ENCODE measurements at regions not wholly inside any gene's neighbourhood (a gene's known extent, or its start where the extent isn't known, plus 50 kb on each side); places are given as distances from the start of the nearest gene placed in this dataset.

DNA sequence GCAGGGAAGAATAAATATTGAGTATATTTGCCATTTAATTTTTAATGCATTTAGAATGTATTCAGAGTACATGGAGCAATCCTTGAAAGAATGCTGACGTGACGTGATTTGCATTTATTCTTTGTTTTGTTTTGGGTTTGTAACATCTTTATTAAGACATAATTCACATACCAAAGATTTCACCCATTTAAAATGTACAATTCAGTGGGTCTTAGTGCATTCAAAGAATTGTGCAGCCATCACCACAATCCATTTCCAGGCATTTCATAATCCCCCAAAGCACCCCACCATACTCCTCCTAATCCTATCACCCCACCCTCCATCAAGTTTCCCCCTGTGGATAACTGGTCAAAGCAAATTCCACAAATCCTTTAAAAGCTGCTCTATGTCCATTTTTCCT is 87.4 kb downstream of the FAM9B start:
- peaks cover 12% of the 10 kb centered on the region for H3K9me3 Mint-ChIP-seq (ENCODE audit: low read depth)
- H3K27ac Mint-ChIP-seq: no peak overlapping the region
- TF ChIP-seq, protein P1, sequence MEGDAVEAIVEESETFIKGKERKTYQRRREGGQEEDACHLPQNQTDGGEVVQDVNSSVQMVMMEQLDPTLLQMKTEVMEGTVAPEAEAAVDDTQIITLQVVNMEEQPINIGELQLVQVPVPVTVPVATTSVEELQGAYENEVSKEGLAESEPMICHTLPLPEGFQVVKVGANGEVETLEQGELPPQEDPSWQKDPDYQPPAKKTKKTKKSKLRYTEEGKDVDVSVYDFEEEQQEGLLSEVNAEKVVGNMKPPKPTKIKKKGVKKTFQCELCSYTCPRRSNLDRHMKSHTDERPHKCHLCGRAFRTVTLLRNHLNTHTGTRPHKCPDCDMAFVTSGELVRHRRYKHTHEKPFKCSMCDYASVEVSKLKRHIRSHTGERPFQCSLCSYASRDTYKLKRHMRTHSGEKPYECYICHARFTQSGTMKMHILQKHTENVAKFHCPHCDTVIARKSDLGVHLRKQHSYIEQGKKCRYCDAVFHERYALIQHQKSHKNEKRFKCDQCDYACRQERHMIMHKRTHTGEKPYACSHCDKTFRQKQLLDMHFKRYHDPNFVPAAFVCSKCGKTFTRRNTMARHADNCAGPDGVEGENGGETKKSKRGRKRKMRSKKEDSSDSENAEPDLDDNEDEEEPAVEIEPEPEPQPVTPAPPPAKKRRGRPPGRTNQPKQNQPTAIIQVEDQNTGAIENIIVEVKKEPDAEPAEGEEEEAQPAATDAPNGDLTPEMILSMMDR (IDR thresholded peaks at IDR 0.05; ENCODE audit: unreplicated experiment): no peak
- no peak overlapping the region for H3K4me3 Mint-ChIP-seq (ENCODE audit: low read depth)
- no peaks in the 10 kb centered on the region for H3K36me3 Mint-ChIP-seq (ENCODE audit: insufficient read depth)
- no peaks in the 10 kb centered on the region for H3K4me1 Mint-ChIP-seq (ENCODE audit: low read depth)
- DNase-seq (ENCODE audit: low spot score, unreplicated experiment): no peak
- H3K27me3 Mint-ChIP-seq: peaks cover 7% of the 10 kb centered on the region

DNA sequence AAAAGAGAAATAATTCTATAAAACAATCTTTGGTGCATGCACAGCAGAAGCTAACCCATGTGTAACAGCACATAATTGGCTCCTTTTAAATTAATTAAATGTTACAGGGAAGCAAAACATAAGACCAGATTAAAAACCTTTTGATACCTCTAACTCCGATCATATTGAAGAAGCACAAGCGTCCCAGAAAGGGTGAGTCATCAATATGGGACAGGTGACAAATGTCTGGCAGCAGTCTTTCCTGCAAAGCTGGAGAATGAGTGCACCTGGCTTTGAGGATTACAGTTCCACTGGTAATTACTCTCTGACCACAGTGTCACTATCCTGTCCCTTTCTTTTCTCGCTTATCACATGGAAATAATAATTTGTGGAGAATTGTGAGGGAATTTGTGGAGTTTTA is 94.6 kb downstream of the FAM9B start:
- Mint-ChIP-seq H3K4me1 (ENCODE audit: low read depth) (no peaks in the 10 kb centered on the region), H3K9me3 (ENCODE audit: low read depth) (peaks cover 25% of the 10 kb centered on the region), H3K27me3 (no peaks in the 10 kb centered on the region), H3K27ac (no peak overlapping the region), H3K4me3 (ENCODE audit: low read depth) (no peak overlapping the region), H3K36me3 (ENCODE audit: insufficient read depth) (no peaks in the 10 kb centered on the region)
- TF ChIP-seq, protein P1 (IDR thresholded peaks at IDR 0.05; ENCODE audit: unreplicated experiment): no peak
- no peak for DNase-seq (ENCODE audit: low spot score, unreplicated experiment)

DNA sequence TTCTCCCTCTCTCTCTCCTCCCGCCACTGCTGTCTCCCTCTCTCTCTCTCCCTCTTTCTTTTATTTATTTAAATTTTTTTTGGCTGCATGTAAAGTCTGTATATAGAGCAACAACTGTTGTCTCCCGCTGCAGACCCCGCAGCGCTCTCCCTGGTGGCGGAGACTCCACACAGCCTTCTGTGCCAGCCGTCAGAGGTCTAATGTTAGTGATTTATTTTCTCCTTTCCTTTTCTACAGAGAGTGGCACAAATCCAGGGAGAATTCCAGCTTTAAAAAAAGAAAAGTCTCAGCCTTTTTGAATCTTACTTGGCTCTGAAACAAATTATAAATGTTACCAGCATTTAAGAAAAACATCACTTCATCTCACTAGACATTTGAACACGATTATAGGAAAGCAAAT is 106.2 kb downstream of the FAM9B start:
- no peaks in the 10 kb centered on the region for H3K4me1 Mint-ChIP-seq (ENCODE audit: low read depth)
- H3K4me3 Mint-ChIP-seq (ENCODE audit: low read depth): no peak overlapping the region
- H3K27ac Mint-ChIP-seq: no peak overlapping the region
- H3K27me3 Mint-ChIP-seq: no peaks in the 10 kb centered on the region
- no peak for DNase-seq (ENCODE audit: low spot score, unreplicated experiment)
- peaks cover 32% of the 10 kb centered on the region for H3K9me3 Mint-ChIP-seq (ENCODE audit: low read depth)
- H3K36me3 Mint-ChIP-seq (ENCODE audit: insufficient read depth): no peaks in the 10 kb centered on the region
- TF ChIP-seq, protein P1 (IDR thresholded peaks at IDR 0.05; ENCODE audit: unreplicated experiment): no peak

DNA sequence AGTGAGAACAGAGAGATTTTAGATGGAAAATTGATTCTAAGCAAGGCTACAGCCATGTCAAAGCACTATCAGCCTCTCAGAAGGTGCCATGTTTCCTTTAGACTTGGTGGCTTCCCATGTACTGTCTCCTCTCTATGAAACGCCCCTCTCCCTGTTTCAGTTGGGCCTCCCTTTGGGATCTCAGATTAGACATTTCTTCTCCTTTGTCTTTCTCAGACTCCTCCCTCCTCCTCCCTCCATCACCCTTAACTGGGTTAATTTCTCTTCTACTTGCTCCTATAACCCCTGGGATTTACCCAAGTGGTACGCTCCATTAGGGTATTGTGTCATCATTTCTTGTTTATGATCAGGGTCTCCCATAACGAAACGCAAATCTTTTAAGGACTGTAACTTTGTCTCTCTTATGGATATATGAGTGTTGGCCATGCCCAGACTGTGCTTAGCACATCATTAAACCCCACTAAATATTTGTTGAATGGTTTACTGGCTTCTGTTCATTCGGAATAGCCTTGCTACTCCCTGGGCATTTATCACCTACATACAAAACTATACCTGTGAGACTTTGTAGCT is 106.8 kb downstream of the FAM9B start:
- no peak overlapping the region for H3K27ac Mint-ChIP-seq
- no peaks in the 10 kb centered on the region for H3K4me1 Mint-ChIP-seq (ENCODE audit: low read depth)
- no peak overlapping the region for H3K4me3 Mint-ChIP-seq (ENCODE audit: low read depth)
- TF ChIP-seq, protein P1 (IDR thresholded peaks at IDR 0.05; ENCODE audit: unreplicated experiment): no peak
- peaks cover 31% of the 10 kb centered on the region for H3K9me3 Mint-ChIP-seq (ENCODE audit: low read depth)
- no peaks in the 10 kb centered on the region for H3K36me3 Mint-ChIP-seq (ENCODE audit: insufficient read depth)
- no peak for DNase-seq (ENCODE audit: low spot score, unreplicated experiment)
- H3K27me3 Mint-ChIP-seq: no peaks in the 10 kb centered on the region

DNA sequence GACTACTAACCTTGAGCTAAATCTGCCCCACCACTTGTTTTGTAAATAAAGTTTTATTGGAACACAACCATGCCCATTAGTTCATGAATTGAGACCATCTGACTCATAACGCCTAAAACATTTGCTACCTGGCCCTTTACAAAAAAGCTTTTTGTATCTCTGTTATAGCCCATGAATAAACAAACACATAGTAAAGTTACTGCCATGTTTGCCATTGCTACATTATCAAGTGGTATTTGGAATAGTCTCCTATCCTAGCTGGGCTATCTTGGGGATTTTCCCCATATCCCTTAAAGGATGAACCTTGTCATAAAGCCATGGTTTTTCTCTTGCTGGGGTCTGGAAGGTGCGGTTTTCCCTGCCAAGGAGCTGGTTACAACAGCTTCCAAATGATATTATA is 112.3 kb downstream of the FAM9B start:
- no peak for DNase-seq (ENCODE audit: low spot score, unreplicated experiment)
- peaks cover 24% of the 10 kb centered on the region for H3K9me3 Mint-ChIP-seq (ENCODE audit: low read depth)
- H3K4me1 Mint-ChIP-seq (ENCODE audit: low read depth): no peaks in the 10 kb centered on the region
- H3K4me3 Mint-ChIP-seq (ENCODE audit: low read depth): no peak overlapping the region
- H3K27me3 Mint-ChIP-seq: no peaks in the 10 kb centered on the region
- H3K36me3 Mint-ChIP-seq (ENCODE audit: insufficient read depth): no peaks in the 10 kb centered on the region
- TF ChIP-seq, protein P1 (IDR thresholded peaks at IDR 0.05; ENCODE audit: unreplicated experiment): no peak
- H3K27ac Mint-ChIP-seq: no peak overlapping the region

Measured in progenitor cell of endocrine pancreas (in vitro differentiated cells).